ENCODE measurements at regions not wholly inside any gene's neighbourhood (a gene's known extent, or its start where the extent isn't known, plus 50 kb on each side); places are given as distances from the start of the nearest gene placed in this dataset.
"Not testable (repeated sequence)": the region's sequence is repeated elsewhere in the genome, so short reads cannot be mapped to it uniquely, and the experiment has no call there.

GRCh38 chr17:20771104-20771503 lies 191.6 kb downstream of the CDRT15L2 start:
- DNase-seq: no peak

- no peak for DNase-seq
Observed at GRCh38 chr17:20774472-20775135, 195.1 kb downstream of the CDRT15L2 start.

GRCh38 chr17:20775331-20775730 lies 195.8 kb downstream of the CDRT15L2 start:
- DNase-seq: no peak

- no peak for DNase-seq
Observed at GRCh38 chr17:20779521-20779920, 200.0 kb downstream of the CDRT15L2 start.

- DNase-seq: no peak
Observed at GRCh38 chr17:20781260-20781659, 201.7 kb downstream of the CDRT15L2 start.

GRCh38 chr17:20781869-20782268 lies 202.3 kb downstream of the CDRT15L2 start:
- not testable (repeated sequence) for DNase-seq

- no peak for DNase-seq
Observed at GRCh38 chr17:20783091-20783490, 203.6 kb downstream of the CDRT15L2 start.

- no peak for DNase-seq
Observed at GRCh38 chr17:20784100-20784665, 204.7 kb downstream of the CDRT15L2 start.

- no peak for DNase-seq
Observed at GRCh38 chr17:20787281-20787680, 207.8 kb downstream of the CDRT15L2 start.

GRCh38 chr17:20791626-20792025 lies 212.1 kb downstream of the CDRT15L2 start:
- no peak for DNase-seq

- DNase-seq: not testable (repeated sequence)
Observed at GRCh38 chr17:20794532-20794931, 215.0 kb downstream of the CDRT15L2 start.

GRCh38 chr17:20797292-20797691 lies 217.8 kb downstream of the CDRT15L2 start:
- no peak for DNase-seq

GRCh38 chr17:20800146-20800545 lies 220.6 kb downstream of the CDRT15L2 start:
- DNase-seq: no peak

- no peak for DNase-seq
Observed at GRCh38 chr17:20805751-20806150, 226.2 kb downstream of the CDRT15L2 start.

- not testable (repeated sequence) for DNase-seq
Observed at GRCh38 chr17:20807566-20807965, 228.0 kb downstream of the CDRT15L2 start.

GRCh38 chr17:20815410-20815809 lies 227.4 kb downstream of the USP22 start:
- not testable (repeated sequence) for DNase-seq

GRCh38 chr17:20823905-20824304 lies 218.9 kb downstream of the USP22 start:
- DNase-seq: no peak

- DNase-seq: no peak
Observed at GRCh38 chr17:20825539-20825938, 217.3 kb downstream of the USP22 start.

- DNase-seq: not testable (repeated sequence)
Observed at GRCh38 chr17:20840453-20840852, 202.4 kb downstream of the USP22 start.

- not testable (repeated sequence) for DNase-seq
Observed at GRCh38 chr17:20840987-20841865, 201.6 kb downstream of the USP22 start.

- DNase-seq: not testable (repeated sequence)
Observed at GRCh38 chr17:20842012-20842411, 200.8 kb downstream of the USP22 start.

GRCh38 chr17:20843261-20843660 lies 199.6 kb downstream of the USP22 start:
- not testable (repeated sequence) for DNase-seq

GRCh38 chr17:20843799-20844553 lies 198.8 kb downstream of the USP22 start:
- peak; percentile 1 for DNase-seq

Measured in dermis blood vessel endothelial cell (primary cell).